H1 (cell line): ENCODE measurements at regions not wholly inside any gene's neighbourhood (a gene's known extent, or its start where the extent isn't known, plus 50 kb on each side); places are given as distances from the start of the nearest gene placed in this dataset.

Source experiments
- CBX8 ChIP-seq: fragments of 300-800, 300-1000 bp; sonication (generic); IDR thresholded peaks from 2 replicates; pipeline ENCODE4 v1.7.1; 2016; ENCODE audit warnings: low read depth, low read length, borderline replicate concordance
- TF ChIP-seq, protein P1 (sequence below): IDR thresholded peaks from 2 replicates; pipeline ENCODE4 v1.6.1; 2012; ENCODE audit warnings: inconsistent platforms

GRCh38 chr1:43031316-43032203 lies 72.9 kb upstream of the SLC2A1 start (continued):
- TF ChIP-seq, protein P1, sequence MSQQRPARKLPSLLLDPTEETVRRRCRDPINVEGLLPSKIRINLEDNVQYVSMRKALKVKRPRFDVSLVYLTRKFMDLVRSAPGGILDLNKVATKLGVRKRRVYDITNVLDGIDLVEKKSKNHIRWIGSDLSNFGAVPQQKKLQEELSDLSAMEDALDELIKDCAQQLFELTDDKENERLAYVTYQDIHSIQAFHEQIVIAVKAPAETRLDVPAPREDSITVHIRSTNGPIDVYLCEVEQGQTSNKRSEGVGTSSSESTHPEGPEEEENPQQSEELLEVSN = no peak
- no peak for TF ChIP-seq CBX8
- TF ChIP-seq, all 59 proteins: peak for 0
